GM10266 (cell line): ENCODE measurements at regions not wholly inside any gene's neighbourhood (a gene's known extent, or its start where the extent isn't known, plus 50 kb on each side); places are given as distances from the start of the nearest gene placed in this dataset.
"Not testable (repeated sequence)": the region's sequence is repeated elsewhere in the genome, so short reads cannot be mapped to it uniquely, and the experiment has no call there.

Source experiments
- DNase-seq: peaks from one replicate; pipeline ENCODE4 v3.0.0; 2012; ENCODE audit errors: extremely low spot score
- TF ChIP-seq, protein P1 (sequence below): IDR thresholded peaks from 2 replicates; pipeline ENCODE4 v1.5.1; 2012; ENCODE audit warnings: mild to moderate bottlenecking, low read depth; ENCODE audit not compliant: control insufficient read depth, insufficient read depth; ENCODE audit errors: missing control alignments

DNA sequence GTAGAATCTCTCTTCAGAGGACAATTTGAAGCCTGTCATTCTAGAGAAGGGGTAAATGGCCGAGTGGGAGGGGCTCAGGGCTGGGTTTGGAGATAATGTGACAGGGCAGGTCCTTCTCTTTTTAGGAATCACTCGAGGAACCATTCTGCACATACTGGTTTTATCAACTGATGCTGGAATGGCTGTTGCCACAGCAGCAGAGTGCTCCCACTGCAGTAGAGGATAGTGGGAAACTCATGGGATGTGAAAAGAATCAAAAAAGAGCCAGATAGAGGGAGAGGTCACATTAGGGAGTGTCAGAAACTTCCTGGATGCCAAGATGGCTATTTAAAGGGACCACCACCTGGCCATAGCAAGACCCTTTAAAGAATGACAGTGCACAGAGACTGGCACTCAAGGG is 105.3 kb downstream of the NAV1 start:
- no peak for DNase-seq
- TF ChIP-seq, protein P1, sequence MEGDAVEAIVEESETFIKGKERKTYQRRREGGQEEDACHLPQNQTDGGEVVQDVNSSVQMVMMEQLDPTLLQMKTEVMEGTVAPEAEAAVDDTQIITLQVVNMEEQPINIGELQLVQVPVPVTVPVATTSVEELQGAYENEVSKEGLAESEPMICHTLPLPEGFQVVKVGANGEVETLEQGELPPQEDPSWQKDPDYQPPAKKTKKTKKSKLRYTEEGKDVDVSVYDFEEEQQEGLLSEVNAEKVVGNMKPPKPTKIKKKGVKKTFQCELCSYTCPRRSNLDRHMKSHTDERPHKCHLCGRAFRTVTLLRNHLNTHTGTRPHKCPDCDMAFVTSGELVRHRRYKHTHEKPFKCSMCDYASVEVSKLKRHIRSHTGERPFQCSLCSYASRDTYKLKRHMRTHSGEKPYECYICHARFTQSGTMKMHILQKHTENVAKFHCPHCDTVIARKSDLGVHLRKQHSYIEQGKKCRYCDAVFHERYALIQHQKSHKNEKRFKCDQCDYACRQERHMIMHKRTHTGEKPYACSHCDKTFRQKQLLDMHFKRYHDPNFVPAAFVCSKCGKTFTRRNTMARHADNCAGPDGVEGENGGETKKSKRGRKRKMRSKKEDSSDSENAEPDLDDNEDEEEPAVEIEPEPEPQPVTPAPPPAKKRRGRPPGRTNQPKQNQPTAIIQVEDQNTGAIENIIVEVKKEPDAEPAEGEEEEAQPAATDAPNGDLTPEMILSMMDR, result no peak

DNA sequence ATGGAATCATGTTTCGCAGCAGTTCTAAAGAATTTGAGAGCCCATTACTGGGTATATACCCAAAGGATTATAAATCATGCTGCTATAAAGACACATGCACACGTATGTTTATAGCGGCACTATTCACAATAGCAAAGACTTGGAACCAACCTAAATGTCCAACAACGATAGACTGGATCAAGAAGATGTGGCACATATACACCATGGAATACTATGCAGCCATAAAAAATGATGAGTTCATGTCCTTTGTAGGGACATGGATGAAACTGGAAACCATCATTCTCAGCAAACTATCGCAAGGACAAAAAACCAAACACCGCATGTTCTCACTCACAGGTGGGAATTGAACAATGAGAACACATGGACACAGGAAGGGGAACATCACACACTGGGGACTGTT is 106.1 kb downstream of the NAV1 start:
- not testable (repeated sequence) for DNase-seq

DNA sequence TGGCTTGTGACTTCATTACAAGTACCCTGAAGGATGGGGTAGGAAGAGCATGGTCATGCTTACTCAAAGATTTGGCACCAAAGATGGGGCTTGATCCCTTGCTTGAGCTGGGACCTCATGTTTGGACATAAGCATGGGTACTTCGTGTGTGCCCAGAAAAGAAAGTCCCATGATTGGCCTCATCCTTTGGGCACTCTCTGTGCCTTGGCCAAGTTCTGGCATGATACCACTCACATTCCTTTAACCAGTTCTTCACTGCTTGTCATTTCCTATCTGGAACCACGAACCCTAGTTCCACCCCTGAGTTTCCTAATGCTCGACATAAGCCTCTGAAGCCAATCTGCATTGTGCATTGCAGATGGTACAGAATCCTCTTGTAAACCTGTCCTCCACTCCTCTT is 107.0 kb downstream of the NAV1 start:
- TF ChIP-seq, protein P1, result no peak
- no peak for DNase-seq

DNA sequence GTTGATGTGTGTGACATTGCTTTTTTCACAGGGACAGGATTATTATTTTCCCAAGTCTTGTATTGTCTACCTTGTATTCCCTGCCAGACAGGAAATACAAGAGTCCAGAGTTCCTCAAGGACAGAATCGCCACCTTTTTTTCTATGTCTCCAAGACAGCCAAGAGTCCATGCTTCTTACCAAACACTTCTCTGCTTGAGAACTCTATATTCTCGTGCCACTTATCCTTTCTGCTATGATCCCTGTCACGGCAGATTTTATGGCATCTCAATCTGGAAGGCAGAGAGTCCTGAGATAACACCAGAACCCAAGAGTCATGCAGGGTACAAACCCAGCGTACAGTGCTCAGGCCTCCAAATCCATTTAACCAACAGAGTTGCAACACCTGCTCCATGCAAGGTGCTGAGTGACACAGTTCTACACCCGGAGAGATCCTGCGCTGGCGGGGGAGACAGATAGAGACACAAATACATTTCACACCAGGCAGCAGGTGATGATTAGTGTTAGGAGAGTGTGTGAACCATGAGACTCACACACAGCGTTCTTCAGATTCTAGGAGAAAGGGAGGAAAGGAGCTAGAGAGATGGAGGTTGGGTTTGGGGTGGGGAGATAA is 107.6 kb downstream of the NAV1 start:
- DNase-seq, result no peak
- TF ChIP-seq, protein P1, result no peak

DNA sequence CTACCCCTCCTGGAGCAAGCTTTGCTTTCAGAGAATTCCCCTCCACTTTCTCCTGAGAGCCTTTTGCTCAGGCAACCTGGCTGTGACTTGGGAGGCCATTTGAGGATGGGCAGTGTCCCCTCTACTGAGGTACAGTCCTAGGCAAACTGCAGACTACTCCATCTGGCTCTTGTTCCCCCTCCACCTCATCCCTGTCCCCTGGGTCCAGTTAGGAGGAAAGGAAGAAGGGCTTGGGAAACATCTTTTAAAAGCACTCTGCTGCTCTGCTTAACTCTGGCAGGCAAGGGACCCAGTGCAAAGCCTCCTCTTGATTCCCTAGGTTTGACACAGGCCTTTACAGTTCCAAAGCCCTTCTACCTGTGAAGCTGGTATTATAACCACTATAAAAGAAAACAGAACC is 108.2 kb downstream of the NAV1 start:
- DNase-seq, result peak; percentile 19
- TF ChIP-seq, protein P1, result no peak

DNA sequence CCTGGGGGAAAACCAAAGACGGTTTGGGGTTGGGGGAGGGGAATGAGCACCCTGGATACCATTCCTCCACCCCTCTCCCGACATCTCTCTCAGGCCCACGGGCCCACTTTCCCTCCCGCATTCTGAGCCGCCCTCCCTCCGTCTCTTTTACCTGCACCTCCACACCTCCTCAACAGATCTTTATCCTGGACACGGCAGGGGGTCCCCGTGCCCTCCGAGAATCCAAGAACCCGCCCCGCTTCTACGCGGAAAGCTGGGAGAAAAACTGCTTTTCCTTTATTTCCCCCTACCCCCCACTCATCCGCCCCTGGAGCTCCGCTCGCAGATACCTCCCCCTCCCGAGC is 108.8 kb downstream of the NAV1 start:
- TF ChIP-seq, protein P1, result no peak
- peak; percentile 28 for DNase-seq

DNA sequence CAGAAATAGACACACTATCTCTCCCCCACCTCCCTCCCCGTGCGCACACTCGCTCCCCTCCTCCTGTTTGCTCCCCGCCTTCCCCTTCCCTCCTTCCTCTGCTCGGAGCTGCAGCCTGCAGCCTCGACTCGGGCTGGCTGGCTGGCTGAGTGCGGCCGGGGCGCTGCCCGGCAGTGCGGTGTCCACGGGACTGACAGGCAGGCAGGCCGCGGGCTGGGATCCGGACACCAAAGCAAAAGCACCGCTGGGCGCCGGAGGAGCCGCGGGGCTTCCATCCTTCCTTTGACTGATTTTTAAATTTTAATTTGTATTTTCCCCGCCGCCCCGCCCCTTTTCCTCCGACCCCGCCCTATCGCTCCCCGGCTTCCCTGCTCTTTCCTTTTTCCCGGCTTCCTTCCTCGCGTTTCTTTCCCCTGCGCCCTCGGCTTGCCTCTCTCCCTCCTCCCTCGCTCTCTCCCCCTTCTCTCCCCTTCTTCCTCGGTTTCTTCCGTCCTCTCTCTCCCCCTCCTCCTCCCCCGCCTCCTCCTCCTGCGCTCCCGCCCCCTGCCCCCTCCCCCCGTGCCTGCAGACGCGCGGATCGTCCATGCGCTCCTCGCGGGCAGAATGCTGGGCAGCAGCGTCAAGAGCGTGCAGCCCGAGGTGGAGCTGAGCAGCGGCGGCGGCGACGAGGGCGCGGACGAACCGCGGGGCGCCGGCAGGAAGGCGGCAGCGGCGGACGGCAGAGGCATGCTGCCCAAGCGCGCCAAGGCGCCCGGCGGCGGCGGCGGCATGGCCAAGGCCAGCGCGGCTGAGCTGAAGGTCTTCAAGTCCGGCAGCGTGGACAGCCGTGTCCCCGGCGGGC is 109.4 kb downstream of the NAV1 start:
- peak; percentile 37 for DNase-seq
- TF ChIP-seq, protein P1, result no peak
